OCI-LY3 (cell line): ENCODE measurements at regions not wholly inside any gene's neighbourhood (a gene's known extent, or its start where the extent isn't known, plus 50 kb on each side); places are given as distances from the start of the nearest gene placed in this dataset.

Source experiments
- CTCF ChIP-seq: fragments of 200-600, 300-600 bp; sonication (generic); IDR thresholded peaks from 2 replicates; pipeline ENCODE4 v1.5.1; 2014; ENCODE audit warnings: antibody characterized with exemption, low read length, low read depth
- EZH2phosphoT487 ChIP-seq: fragments of 200-600 bp; shearing (Covaris generic); IDR thresholded peaks from 2 replicates; pipeline ENCODE4 v1.6.1; 2018; ENCODE audit warnings: antibody characterized with exemption, mixed run types, low read depth

- TF ChIP-seq CTCF (no peak), EZH2phosphoT487 (no peak)
Measured at GRCh38 chr6:28748192-28748591, 175.6 kb downstream of the TRIM27 start.
